CD4-positive, alpha-beta memory T cell (primary cell): ENCODE measurements at regions not wholly inside any gene's neighbourhood (a gene's known extent, or its start where the extent isn't known, plus 50 kb on each side); places are given as distances from the start of the nearest gene placed in this dataset.

Experiments
- CTCF ChIA-PET: fragments of 350-600 bp; sonication (Branson Sonifier 250); formaldehyde crosslinking; loops from one replicate; lab custom pipeline; 2021; ENCODE audit warnings: inconsistent platforms; ENCODE audit not compliant: partially characterized antibody; lab: Charles Lee
- POLR2A ChIA-PET: fragments of 350-600 bp; sonication (Branson Sonifier 250); formaldehyde crosslinking; loops from one replicate; lab custom pipeline; 2021; ENCODE audit not compliant: partially characterized antibody; lab: Charles Lee
- DNase-seq, 5 donors: peaks; one replicate each; pipeline versions ENCODE4 v3.0.0 to v3.0.0-alpha.2; 2020 to 2022; ENCODE audit warnings: mixed read lengths in 1 of 5
- H3K27ac ChIP-seq: one replicate; pipeline ENCODE4 v1.7.0; 2013; ENCODE audit warnings: low read depth, low read length
- H3K27me3 ChIP-seq: 2 replicates; pipeline ENCODE4 v1.7.0; 2013; ENCODE audit warnings: mild to moderate bottlenecking, low read length, moderate library complexity; ENCODE audit not compliant: insufficient read depth
- H3K36me3 ChIP-seq: 2 replicates; pipeline ENCODE4 v1.7.0; 2013; ENCODE audit warnings: mild to moderate bottlenecking, low read length, moderate library complexity; ENCODE audit not compliant: insufficient read depth
- H3K4me1 ChIP-seq: 2 replicates; pipeline ENCODE4 v1.7.0; 2013; ENCODE audit warnings: mild to moderate bottlenecking, low read length, moderate library complexity; ENCODE audit not compliant: insufficient read depth
- H3K4me3 ChIP-seq, 2 donors: one replicate each; pipeline ENCODE4 v1.7.0; 2013; ENCODE audit warnings: low read length in 2 of 2, mild to moderate bottlenecking in 1 of 2
- H3K9me3 ChIP-seq, 2 donors: one replicate each; pipeline ENCODE4 v1.7.0; 2013; ENCODE audit warnings: low read length in 2 of 2, control low read depth in 1 of 2; ENCODE audit not compliant: control insufficient read depth in 1 of 2
- H3K27ac Mint-ChIP-seq, 7 donors: one replicate each; pipeline ENCODE4 v1.8.0; 2020 to 2021; ENCODE audit warnings: mixed read lengths in 7 of 7, mild to moderate bottlenecking in 6 of 7, inconsistent platforms in 3 of 7, moderate library complexity in 3 of 7
- H3K27me3 Mint-ChIP-seq, 2 donors: one replicate each; pipeline ENCODE4 v1.8.0; 2020 to 2021; ENCODE audit warnings: mixed read lengths in 2 of 2
- H3K36me3 Mint-ChIP-seq, 2 donors: one replicate each; pipeline ENCODE4 v1.8.0; 2020 to 2021; ENCODE audit warnings: mixed read lengths in 2 of 2, inconsistent platforms in 1 of 2, mild to moderate bottlenecking in 1 of 2
- H3K4me1 Mint-ChIP-seq, 4 donors: one replicate each; pipeline ENCODE4 v1.8.0; 2020 to 2021; ENCODE audit warnings: mixed read lengths in 4 of 4, mild to moderate bottlenecking in 1 of 4
- H3K4me3 Mint-ChIP-seq, 8 donors: one replicate each; pipeline ENCODE4 v1.8.0; 2020 to 2021; ENCODE audit warnings: mixed read lengths in 8 of 8, mild to moderate bottlenecking in 7 of 8, moderate library complexity in 6 of 8, inconsistent platforms in 3 of 8
- H3K9me3 Mint-ChIP-seq, 8 donors: one replicate each; pipeline ENCODE4 v1.8.0; 2020 to 2021; ENCODE audit warnings: mixed read lengths in 8 of 8, mild to moderate bottlenecking in 5 of 8, inconsistent platforms in 3 of 8, moderate library complexity in 1 of 8
- intact Hi-C: fragments of 100-400 bp; cut with micrococcal nuclease; formaldehyde crosslinking; loops from one replicate; pipeline ENCODE4 v1.15.1; 2023

- no peak overlapping the region for H3K4me3 ChIP-seq
- no peaks in the 10 kb centered on the region for H3K36me3 Mint-ChIP-seq
- H3K4me3 Mint-ChIP-seq: no peak overlapping the region
- DNase-seq: no peak
- H3K9me3 Mint-ChIP-seq: peaks cover 0 to 2% (median 0%) of the 10 kb centered on the region in 8 donors
- H3K27me3 Mint-ChIP-seq: no peaks in the 10 kb centered on the region
- H3K27ac Mint-ChIP-seq: no peak overlapping the region
- no peaks in the 10 kb centered on the region for H3K4me1 ChIP-seq
- H3K27me3 ChIP-seq: no peaks in the 10 kb centered on the region
- no peaks in the 10 kb centered on the region for H3K36me3 ChIP-seq
- intact Hi-C loops: no loop called here
- H3K9me3 ChIP-seq: no peaks in the 10 kb centered on the region
- POLR2A ChIA-PET: no interaction called here
- CTCF ChIA-PET: no interaction called here
- no peaks in the 10 kb centered on the region for H3K4me1 Mint-ChIP-seq
- no peak overlapping the region for H3K27ac ChIP-seq
Measured at GRCh38 chr22:49018601-49019000, 809.1 kb downstream of the BRD1 start.

GRCh38 chr22:49017482-49018329, 810.0 kb downstream of the BRD1 start:
- no peak overlapping the region for H3K4me3 ChIP-seq
- no peaks in the 10 kb centered on the region for H3K4me1 ChIP-seq
- Mint-ChIP-seq H3K9me3 (peaks cover 0 to 2% (median 0%) of the 10 kb centered on the region in 8 donors), H3K27me3 (no peaks in the 10 kb centered on the region), H3K36me3 (no peaks in the 10 kb centered on the region), H3K4me3 (no peak overlapping the region), H3K27ac (no peak overlapping the region), H3K4me1 (no peaks in the 10 kb centered on the region)
- H3K9me3 ChIP-seq: no peaks in the 10 kb centered on the region
- ChIA-PET POLR2A (no interaction called here), CTCF (no interaction called here)
- H3K36me3 ChIP-seq: no peaks in the 10 kb centered on the region
- no peak for DNase-seq
- intact Hi-C loops: no loop called here
- no peak overlapping the region for H3K27ac ChIP-seq
- no peaks in the 10 kb centered on the region for H3K27me3 ChIP-seq

- Histone ChIP-seq H3K27me3 (no peaks in the 10 kb centered on the region), H3K4me1 (no peaks in the 10 kb centered on the region), H3K27ac (no peak overlapping the region), H3K9me3 (no peaks in the 10 kb centered on the region), H3K36me3 (no peaks in the 10 kb centered on the region), H3K4me3 (no peak overlapping the region)
- intact Hi-C loops: no loop called here
- H3K4me1 Mint-ChIP-seq: no peaks in the 10 kb centered on the region
- H3K27me3 Mint-ChIP-seq: no peaks in the 10 kb centered on the region
- no peak overlapping the region for H3K27ac Mint-ChIP-seq
- ChIA-PET POLR2A (no interaction called here), CTCF (no interaction called here)
- DNase-seq: no peak
- H3K4me3 Mint-ChIP-seq: no peak overlapping the region
- H3K9me3 Mint-ChIP-seq: no peaks in the 10 kb centered on the region
- H3K36me3 Mint-ChIP-seq: no peaks in the 10 kb centered on the region
Measured at GRCh38 chr22:49016909-49017481, 810.7 kb downstream of the BRD1 start.

- peak overlapping the region in 1 of 8 donors; percentile 59 for H3K4me3 Mint-ChIP-seq
- intact Hi-C loops: no loop called here
Measured at GRCh38 chr22:49015993-49016908, 811.4 kb downstream of the BRD1 start.

GRCh38 chr22:49015459-49015858, 812.2 kb downstream of the BRD1 start:
- POLR2A ChIA-PET: no interaction called here
- intact Hi-C loops: no loop called here

More at GRCh38 chr22:49015993-49016908, 811.4 kb downstream of the BRD1 start:
- no peaks in the 10 kb centered on the region for H3K4me1 ChIP-seq
- H3K4me3 ChIP-seq: no peak overlapping the region
- no peak for DNase-seq
- H3K9me3 Mint-ChIP-seq: no peaks in the 10 kb centered on the region
- no peaks in the 10 kb centered on the region for H3K36me3 ChIP-seq
- no peaks in the 10 kb centered on the region for H3K9me3 ChIP-seq
- H3K4me1 Mint-ChIP-seq: no peaks in the 10 kb centered on the region
- no peaks in the 10 kb centered on the region for H3K27me3 ChIP-seq
- ChIA-PET CTCF (no interaction called here), POLR2A (no interaction called here)
- no peak overlapping the region for H3K27ac ChIP-seq
- no peak overlapping the region for H3K27ac Mint-ChIP-seq
- H3K27me3 Mint-ChIP-seq: no peaks in the 10 kb centered on the region
- no peaks in the 10 kb centered on the region for H3K36me3 Mint-ChIP-seq

GRCh38 chr22:49014227-49015201, 813.2 kb downstream of the BRD1 start:
- Mint-ChIP-seq H3K27ac (no peak overlapping the region), H3K4me3 (no peak overlapping the region), H3K36me3 (no peaks in the 10 kb centered on the region), H3K9me3 (no peaks in the 10 kb centered on the region), H3K4me1 (no peaks in the 10 kb centered on the region), H3K27me3 (peaks cover 0 to 3% of the 10 kb centered on the region in 2 donors)
- H3K27ac ChIP-seq: no peak overlapping the region
- intact Hi-C loops: no loop called here
- no peaks in the 10 kb centered on the region for H3K36me3 ChIP-seq
- no peak for DNase-seq
- no peaks in the 10 kb centered on the region for H3K27me3 ChIP-seq
- no peaks in the 10 kb centered on the region for H3K4me1 ChIP-seq
- H3K9me3 ChIP-seq: no peaks in the 10 kb centered on the region
- H3K4me3 ChIP-seq: no peak overlapping the region
- POLR2A ChIA-PET: no interaction called here
- CTCF ChIA-PET: no interaction called here

More at GRCh38 chr22:49015459-49015858, 812.2 kb downstream of the BRD1 start:
- Histone ChIP-seq H3K4me1 (no peaks in the 10 kb centered on the region), H3K9me3 (no peaks in the 10 kb centered on the region), H3K27ac (no peak overlapping the region), H3K36me3 (no peaks in the 10 kb centered on the region), H3K27me3 (no peaks in the 10 kb centered on the region), H3K4me3 (no peak overlapping the region)
- DNase-seq: no peak
- no peaks in the 10 kb centered on the region for H3K36me3 Mint-ChIP-seq
- CTCF ChIA-PET: no interaction called here
- H3K9me3 Mint-ChIP-seq: no peaks in the 10 kb centered on the region
- no peaks in the 10 kb centered on the region for H3K4me1 Mint-ChIP-seq
- no peak overlapping the region for H3K4me3 Mint-ChIP-seq
- no peaks in the 10 kb centered on the region for H3K27me3 Mint-ChIP-seq
- H3K27ac Mint-ChIP-seq: no peak overlapping the region
